NCI-H446 (cell line): ENCODE measurements at regions not wholly inside any gene's neighbourhood (a gene's known extent, or its start where the extent isn't known, plus 50 kb on each side); places are given as distances from the start of the nearest gene placed in this dataset.
"Not testable (repeated sequence)": the region's sequence is repeated elsewhere in the genome, so short reads cannot be mapped to it uniquely, and the experiment has no call there.

Experiments
- DNase-seq, 2 experiments: peaks; one replicate each; lab custom pipeline; 2025; lab: John Stamatoyannopoulos, UW

- not testable (repeated sequence) for DNase-seq
These were observed 116.2 kb upstream of the TP53BP2 start for GRCh38 chr1:223961985-223962384.

- DNase-seq: not testable (repeated sequence)
These were observed 107.1 kb upstream of the TP53BP2 start for GRCh38 chr1:223952801-223953200.

GRCh38 chr1:223951551-223951950 is 105.8 kb upstream of the TP53BP2 start:
- DNase-seq: not testable (repeated sequence)

- not testable (repeated sequence) for DNase-seq
These were observed 104.2 kb upstream of the TP53BP2 start for GRCh38 chr1:223949944-223950343.

- DNase-seq: not testable (repeated sequence)
These were observed 102.3 kb upstream of the TP53BP2 start for GRCh38 chr1:223948041-223948440.

- DNase-seq: not testable (repeated sequence)
These were observed 90.8 kb upstream of the TP53BP2 start for GRCh38 chr1:223936592-223936991.

GRCh38 chr1:223931476-223931875 is 85.7 kb upstream of the TP53BP2 start:
- DNase-seq: not testable (repeated sequence)

GRCh38 chr1:223920805-223921204 is 75.1 kb upstream of the TP53BP2 start:
- not testable (repeated sequence) for DNase-seq

GRCh38 chr1:223915476-223915875 is 69.7 kb upstream of the TP53BP2 start:
- not testable (repeated sequence) for DNase-seq

GRCh38 chr1:223913715-223914114 is 68.0 kb upstream of the TP53BP2 start:
- not testable (repeated sequence) for DNase-seq

GRCh38 chr1:223907943-223908587 is 62.3 kb upstream of the TP53BP2 start:
- DNase-seq: not testable (repeated sequence)

GRCh38 chr1:223903221-223903620 is 57.5 kb upstream of the TP53BP2 start:
- not testable (repeated sequence) for DNase-seq

GRCh38 chr1:223899775-223900174 is 54.0 kb upstream of the TP53BP2 start:
- DNase-seq: not testable (repeated sequence)

GRCh38 chr1:223897097-223897496 is 51.4 kb upstream of the TP53BP2 start:
- not testable (repeated sequence) for DNase-seq

- not testable (repeated sequence) for DNase-seq
These were observed 50.2 kb upstream of the TP53BP2 start for GRCh38 chr1:223895950-223896349.
